HCT116 (cell line): ENCODE measurements at regions not wholly inside any gene's neighbourhood (a gene's known extent, or its start where the extent isn't known, plus 50 kb on each side); places are given as distances from the start of the nearest gene placed in this dataset.

Experiments
- CTCF ChIP-seq, 3 experiments: fragments of 200-600 bp in 1 of 3; sonication (generic) in 1 of 3; IDR thresholded peaks in 2 of 3; conservative IDR thresholded peaks in 1 of 3; 2 replicates each; pipeline ENCODE4 v1.5.1; 2012 to 2017; ENCODE audit warnings: low read depth in 2 of 3, low read length in 2 of 3, antibody characterized with exemption in 1 of 3, borderline replicate concordance in 1 of 3, control low read depth in 1 of 3, mild to moderate bottlenecking in 1 of 3, mixed read lengths in 1 of 3, mixed run types in 1 of 3, moderate library complexity in 1 of 3; ENCODE audit not compliant: insufficient read depth in 1 of 3
- EGR1 ChIP-seq: IDR thresholded peaks from 2 replicates; pipeline ENCODE4 v1.6.1; 2012; ENCODE audit warnings: low read depth
- EZH2phosphoT487 ChIP-seq: fragments of 200-600 bp; IDR thresholded peaks from 2 replicates; pipeline ENCODE4 v1.6.1; 2018; ENCODE audit warnings: antibody characterized with exemption, borderline replicate concordance
- JUND ChIP-seq: IDR thresholded peaks from 2 replicates; pipeline ENCODE4 v1.6.1; 2012
- MAX ChIP-seq: IDR thresholded peaks from 2 replicates; pipeline ENCODE4 v1.6.1; 2012
- POLR2A ChIP-seq: IDR thresholded peaks from 2 replicates; pipeline ENCODE4 v1.7.0; 2011; ENCODE audit warnings: borderline replicate concordance; ENCODE audit not compliant: insufficient read depth, insufficient read length; ENCODE audit errors: extremely low read depth
- POLR2AphosphoS5 ChIP-seq: IDR thresholded peaks from 2 replicates; pipeline ENCODE4 v1.6.1; 2011; ENCODE audit warnings: mild to moderate bottlenecking, low read depth, low read length, moderate library complexity
- RAD21 ChIP-seq: IDR thresholded peaks from 2 replicates; pipeline ENCODE4 v1.6.1; 2012; ENCODE audit warnings: low read depth, mild to moderate bottlenecking
- REST ChIP-seq: IDR thresholded peaks from 2 replicates; pipeline ENCODE4 v1.6.1; 2012; ENCODE audit warnings: low read depth
- SP1 ChIP-seq: IDR thresholded peaks from 2 replicates; pipeline ENCODE4 v1.6.1; 2012; ENCODE audit warnings: low read depth
- ZNF274 ChIP-seq: fragments of 200-500 bp; sonication (Bioruptor generic); IDR thresholded peaks from 2 replicates; pipeline ENCODE4 v1.6.1; 2014; ENCODE audit warnings: mild to moderate bottlenecking, low read depth, low read length, inconsistent platforms

- no peak for TF ChIP-seq POLR2A
- no peak for TF ChIP-seq ZNF274
- TF ChIP-seq JUND, result no peak
- no peak for TF ChIP-seq RAD21
- TF ChIP-seq EGR1, result no peak
- no peak for TF ChIP-seq MAX
- no peak for TF ChIP-seq SP1
- TF ChIP-seq REST, result no peak
- TF ChIP-seq CTCF (IDR thresholded peaks at IDR 0.05 in 2 of 3, conservative IDR thresholded peaks at IDR 0.05 in 1 of 3; ENCODE audit: borderline replicate concordance in 1 of 3, insufficient read depth in 1 of 3, low read depth in 2 of 3, low read length in 2 of 3), result no peak
- no peak for TF ChIP-seq EZH2phosphoT487
- TF ChIP-seq POLR2AphosphoS5, result no peak
Observed at GRCh38 chr14:97071177-97071576, 274.0 kb downstream of the VRK1 start.
